ENCODE measurements at regions not wholly inside any gene's neighbourhood (a gene's known extent, or its start where the extent isn't known, plus 50 kb on each side); places are given as distances from the start of the nearest gene placed in this dataset.

DNA sequence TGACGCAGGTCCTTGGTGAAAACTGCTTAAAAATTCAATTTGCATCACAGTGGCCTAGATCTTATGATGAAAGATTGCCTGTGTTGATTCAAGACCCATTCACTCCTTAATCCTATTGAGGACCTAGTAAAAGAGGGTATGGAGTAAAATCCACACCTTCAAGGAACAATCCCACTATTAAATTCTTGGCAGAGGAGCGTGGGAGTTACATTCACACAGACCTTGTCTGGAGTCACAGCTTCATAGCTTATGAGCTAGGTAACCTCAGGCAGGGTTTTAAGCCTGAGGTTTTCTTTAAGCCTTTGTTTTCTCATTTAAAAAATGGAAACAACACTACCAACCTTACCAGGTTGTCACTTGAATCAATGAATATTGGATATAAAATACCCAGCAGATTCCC lies 566.5 kb upstream of the ZNF462 start:
- TF ChIP-seq CTCF (IDR thresholded peaks at IDR 0.05; ENCODE audit: control extremely low read depth, extremely low read depth) = no peak
- Histone ChIP-seq H3K4me3 (no peak overlapping the region), H3K27ac (ENCODE audit: low read depth in 1 of 2, low read length in 1 of 2) (no peak overlapping the region), H3K4me1 (ENCODE audit: control insufficient read depth in 5 of 5, insufficient read depth in 5 of 5, low read length in 5 of 5) (no peaks in the 10 kb centered on the region), H3K36me3 (ENCODE audit: control insufficient read depth in 4 of 4, insufficient read depth in 4 of 4, low read length in 4 of 4) (no peaks in the 10 kb centered on the region), H3K27me3 (ENCODE audit: control insufficient read depth in 3 of 3, insufficient read depth in 3 of 3, low read length in 2 of 3) (no peaks in the 10 kb centered on the region), H3K9ac (ENCODE audit: insufficient read depth in 1 of 2, low read length in 2 of 2) (no peak overlapping the region), H3K9me3 (ENCODE audit: control insufficient read depth in 4 of 4, insufficient read depth in 3 of 4, low read length in 3 of 4) (no peaks in the 10 kb centered on the region)
- ATAC-seq (ENCODE audit: insufficient read depth, low FRiP score) (no peak), DNase-seq (no peak)
- WGBS, 2 donors = 93 to 96% methylated on average over 2 of the region's 2 CpGs

GRCh38 chr9:106298997-106299396 lies 564.0 kb upstream of the ZNF462 start:
- TF ChIP-seq CTCF (IDR thresholded peaks at IDR 0.05; ENCODE audit: control extremely low read depth, extremely low read depth) = no peak
- no peak overlapping the region for H3K27ac ChIP-seq (ENCODE audit: low read depth in 1 of 2, low read length in 1 of 2)
- H3K36me3 ChIP-seq (ENCODE audit: control insufficient read depth in 4 of 4, insufficient read depth in 4 of 4, low read length in 4 of 4) = no peaks in the 10 kb centered on the region
- WGBS, 2 donors = 93 to 94% methylated on average over 3 of the region's 3 CpGs
- no peak for DNase-seq
- ATAC-seq (ENCODE audit: insufficient read depth, low FRiP score) = no peak
- H3K4me3 ChIP-seq = no peak overlapping the region
- no peaks in the 10 kb centered on the region for H3K27me3 ChIP-seq (ENCODE audit: control insufficient read depth in 3 of 3, insufficient read depth in 3 of 3, low read length in 2 of 3)
- H3K9ac ChIP-seq (ENCODE audit: insufficient read depth in 1 of 2, low read length in 2 of 2) = no peak overlapping the region
- no peaks in the 10 kb centered on the region for H3K4me1 ChIP-seq (ENCODE audit: control insufficient read depth in 5 of 5, insufficient read depth in 5 of 5, low read length in 5 of 5)
- no peaks in the 10 kb centered on the region for H3K9me3 ChIP-seq (ENCODE audit: control insufficient read depth in 4 of 4, insufficient read depth in 3 of 4, low read length in 3 of 4)

DNA sequence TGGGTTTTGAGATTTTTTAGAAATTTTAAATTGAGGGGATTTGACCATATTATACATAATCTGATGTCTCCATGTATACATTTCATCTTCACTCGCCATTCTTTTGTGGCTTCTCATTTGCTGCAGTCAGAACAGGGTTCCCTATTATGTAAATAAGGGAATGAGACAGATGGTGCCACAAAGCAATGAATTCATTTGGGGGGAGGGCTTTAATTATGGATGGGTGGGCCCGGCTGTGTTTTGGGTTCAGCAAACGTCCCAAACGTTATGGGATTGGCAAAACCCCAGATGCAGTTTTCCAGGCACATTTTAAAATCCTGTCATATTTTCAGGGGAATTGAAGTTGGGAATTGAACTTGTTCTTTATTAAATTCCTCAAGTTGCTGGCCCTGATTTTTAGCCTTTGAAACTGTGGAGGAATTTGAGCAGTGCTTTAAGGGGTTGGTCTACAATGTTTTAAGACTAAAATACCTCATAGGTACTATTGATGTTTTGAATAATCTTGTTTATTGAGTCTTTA lies 558.5 kb upstream of the ZNF462 start:
- WGBS, 2 donors = 88 to 93% methylated on average over 4 of the region's 4 CpGs

More for the DNA sequence above, 558.5 kb upstream of the ZNF462 start:
- Histone ChIP-seq H3K9me3 (ENCODE audit: control insufficient read depth in 4 of 4, insufficient read depth in 3 of 4, low read length in 3 of 4) (no peaks in the 10 kb centered on the region), H3K27me3 (ENCODE audit: control insufficient read depth in 3 of 3, insufficient read depth in 3 of 3, low read length in 2 of 3) (no peaks in the 10 kb centered on the region), H3K27ac (ENCODE audit: low read depth in 1 of 2, low read length in 1 of 2) (no peak overlapping the region), H3K9ac (ENCODE audit: insufficient read depth in 1 of 2, low read length in 2 of 2) (no peak overlapping the region), H3K4me3 (no peak overlapping the region), H3K36me3 (ENCODE audit: control insufficient read depth in 4 of 4, insufficient read depth in 4 of 4, low read length in 4 of 4) (no peaks in the 10 kb centered on the region), H3K4me1 (ENCODE audit: control insufficient read depth in 5 of 5, insufficient read depth in 5 of 5, low read length in 5 of 5) (peaks cover 0 to 4% (median 0%) of the 10 kb centered on the region in 5 donors)
- ATAC-seq (ENCODE audit: insufficient read depth, low FRiP score) = no peak
- no peak for DNase-seq
- TF ChIP-seq CTCF (IDR thresholded peaks at IDR 0.05; ENCODE audit: control extremely low read depth, extremely low read depth) = no peak
